ENCODE measurements at regions not wholly inside any gene's neighbourhood (a gene's known extent, or its start where the extent isn't known, plus 50 kb on each side); places are given as distances from the start of the nearest gene placed in this dataset.

DNA sequence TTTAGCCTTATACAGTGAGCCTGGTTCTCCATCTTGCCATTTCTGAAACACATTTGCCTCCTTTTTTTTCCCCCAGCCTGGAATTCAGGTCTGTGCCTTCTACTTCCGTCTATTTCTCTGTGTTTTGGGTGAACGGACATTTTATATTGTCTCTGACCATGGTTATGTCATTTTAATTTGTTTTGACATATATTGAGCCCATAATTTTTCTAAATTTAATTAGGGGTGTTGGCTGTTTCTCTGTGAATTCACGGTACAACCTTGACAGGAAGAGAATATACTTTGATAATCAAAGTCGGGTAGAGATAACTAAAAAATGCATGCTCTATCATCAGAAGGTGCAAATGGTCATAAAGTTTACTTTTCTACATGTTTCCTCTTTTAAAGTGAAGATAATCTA lies 361.4 kb downstream of the VGLL3 start:
- no peak for ATAC-seq
- no peak overlapping the region for H3K27ac ChIP-seq
- no peaks in the 10 kb centered on the region for H3K4me1 ChIP-seq
- H3K4me3 ChIP-seq, result no peak overlapping the region
- POLR2A ChIA-PET, result no interaction called here
- no peak overlapping the region for H3K4me2 ChIP-seq
- no peak for FAIRE-seq
- CTCF ChIA-PET, result no interaction called here
- DNase-seq (ENCODE audit: low read depth in 1 of 2, low spot score in 1 of 2), result no peak
- no peak for TF ChIP-seq EHMT2 (IDR thresholded peaks at IDR 0.05; ENCODE audit: low read depth)
- TF ChIP-seq CBX8 (IDR thresholded peaks at IDR 0.05), result no peak
- no peak for TF ChIP-seq HOXA7 (CRISPR knock-in tag; IDR thresholded peaks at IDR 0.05)
- TF ChIP-seq, protein P1, sequence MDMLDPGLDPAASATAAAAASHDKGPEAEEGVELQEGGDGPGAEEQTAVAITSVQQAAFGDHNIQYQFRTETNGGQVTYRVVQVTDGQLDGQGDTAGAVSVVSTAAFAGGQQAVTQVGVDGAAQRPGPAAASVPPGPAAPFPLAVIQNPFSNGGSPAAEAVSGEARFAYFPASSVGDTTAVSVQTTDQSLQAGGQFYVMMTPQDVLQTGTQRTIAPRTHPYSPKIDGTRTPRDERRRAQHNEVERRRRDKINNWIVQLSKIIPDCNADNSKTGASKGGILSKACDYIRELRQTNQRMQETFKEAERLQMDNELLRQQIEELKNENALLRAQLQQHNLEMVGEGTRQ (IDR thresholded peaks at IDR 0.05), result no peak
- no peak for TF ChIP-seq JUN (IDR thresholded peaks at IDR 0.05)
- no peak for TF ChIP-seq RNF2 (IDR thresholded peaks at IDR 0.05; ENCODE audit: borderline replicate concordance, low read depth)
- TF ChIP-seq RAD21 (conservative IDR thresholded peaks at IDR 0.05 in 1 of 2, IDR thresholded peaks at IDR 0.05 in 1 of 2), result no peak
- TF ChIP-seq HOXB5 (CRISPR knock-in tag; IDR thresholded peaks at IDR 0.05), result no peak
- no peak for TF ChIP-seq RCOR1 (IDR thresholded peaks at IDR 0.05; ENCODE audit: low read depth, low read length)
- no peak for TF ChIP-seq MYC (IDR thresholded peaks at IDR 0.05; ENCODE audit: borderline replicate concordance, low read length)
- no peak for TF ChIP-seq JUNB (IDR thresholded peaks at IDR 0.05)
- TF ChIP-seq HEYL (CRISPR knock-in tag; IDR thresholded peaks at IDR 0.05), result no peak
- no peak for TF ChIP-seq CBX2 (IDR thresholded peaks at IDR 0.05; ENCODE audit: borderline replicate concordance, low read depth)
- TF ChIP-seq, protein P2, sequence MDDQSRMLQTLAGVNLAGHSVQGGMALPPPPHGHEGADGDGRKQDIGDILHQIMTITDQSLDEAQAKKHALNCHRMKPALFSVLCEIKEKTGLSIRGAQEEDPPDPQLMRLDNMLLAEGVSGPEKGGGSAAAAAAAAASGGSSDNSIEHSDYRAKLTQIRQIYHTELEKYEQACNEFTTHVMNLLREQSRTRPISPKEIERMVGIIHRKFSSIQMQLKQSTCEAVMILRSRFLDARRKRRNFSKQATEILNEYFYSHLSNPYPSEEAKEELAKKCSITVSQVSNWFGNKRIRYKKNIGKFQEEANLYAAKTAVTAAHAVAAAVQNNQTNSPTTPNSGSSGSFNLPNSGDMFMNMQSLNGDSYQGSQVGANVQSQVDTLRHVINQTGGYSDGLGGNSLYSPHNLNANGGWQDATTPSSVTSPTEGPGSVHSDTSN (IDR thresholded peaks at IDR 0.05), result no peak
- no peak for TF ChIP-seq EHF (CRISPR knock-in tag; IDR thresholded peaks at IDR 0.05)
- no peak for TF ChIP-seq TFCP2L1 (CRISPR knock-in tag; IDR thresholded peaks at IDR 0.05)
- no peak for TF ChIP-seq FOSL2 (IDR thresholded peaks at IDR 0.05)
- TF ChIP-seq FOSL2 (CRISPR knock-in tag; IDR thresholded peaks at IDR 0.05), result no peak
- no peak for TF ChIP-seq NPAS2 (CRISPR knock-in tag; IDR thresholded peaks at IDR 0.05; ENCODE audit: borderline replicate concordance)
- no peak for TF ChIP-seq SMC3 (IDR thresholded peaks at IDR 0.05)
- TF ChIP-seq FOSB (CRISPR knock-in tag; IDR thresholded peaks at IDR 0.05), result no peak
- 9% methylated on average over 4 of the region's 4 CpGs for WGBS (ENCODE audit: missing lambda C conversion rate)
- no peaks in the 10 kb centered on the region for H3K9me3 ChIP-seq

DNA sequence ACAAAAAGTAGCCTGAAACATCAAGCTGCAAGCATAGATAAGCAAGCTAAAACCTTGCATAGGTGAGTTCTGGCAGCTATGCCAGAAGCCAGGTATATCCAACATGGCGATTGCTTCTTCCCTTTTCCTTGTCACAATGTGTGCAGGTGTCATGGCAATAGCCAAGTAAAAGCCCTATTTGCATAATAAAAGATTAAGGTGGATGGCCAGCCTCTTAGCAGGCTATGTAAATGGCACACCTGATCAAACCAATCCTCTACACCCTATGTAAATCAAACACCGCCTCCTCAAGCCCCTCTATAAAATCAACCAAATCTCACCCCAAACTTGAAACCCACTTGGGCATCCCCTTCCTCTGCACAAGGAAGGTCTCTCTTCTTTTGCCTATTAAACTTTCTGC lies 366.8 kb downstream of the VGLL3 start:
- ATAC-seq (no peak), FAIRE-seq (no peak), DNase-seq (ENCODE audit: low read depth in 1 of 2, low spot score in 1 of 2) (no peak)
- CTCF ChIA-PET, result no interaction called here
- Histone ChIP-seq H3K4me2 (no peak overlapping the region), H3K9me3 (no peaks in the 10 kb centered on the region), H3K4me1 (no peaks in the 10 kb centered on the region), H3K4me3 (no peak overlapping the region), H3K27ac (no peak overlapping the region)
- POLR2A ChIA-PET, result no interaction called here
- TF ChIP-seq HOXB13 (CRISPR knock-in tag; IDR thresholded peaks at IDR 0.05; ENCODE audit: low read depth) (no peak), CBX2 (IDR thresholded peaks at IDR 0.05; ENCODE audit: borderline replicate concordance, low read depth) (no peak), NFE2L2 (conservative IDR thresholded peaks at IDR 0.05; ENCODE audit: low read length) (no peak)
- TF ChIP-seq, protein P3, sequence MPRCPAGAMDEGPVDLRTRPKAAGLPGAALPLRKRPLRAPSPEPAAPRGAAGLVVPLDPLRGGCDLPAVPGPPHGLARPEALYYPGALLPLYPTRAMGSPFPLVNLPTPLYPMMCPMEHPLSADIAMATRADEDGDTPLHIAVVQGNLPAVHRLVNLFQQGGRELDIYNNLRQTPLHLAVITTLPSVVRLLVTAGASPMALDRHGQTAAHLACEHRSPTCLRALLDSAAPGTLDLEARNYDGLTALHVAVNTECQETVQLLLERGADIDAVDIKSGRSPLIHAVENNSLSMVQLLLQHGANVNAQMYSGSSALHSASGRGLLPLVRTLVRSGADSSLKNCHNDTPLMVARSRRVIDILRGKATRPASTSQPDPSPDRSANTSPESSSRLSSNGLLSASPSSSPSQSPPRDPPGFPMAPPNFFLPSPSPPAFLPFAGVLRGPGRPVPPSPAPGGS (IDR thresholded peaks at IDR 0.05), result no peak
- 24% methylated on average over 2 of the region's 2 CpGs for WGBS (ENCODE audit: missing lambda C conversion rate)

DNA sequence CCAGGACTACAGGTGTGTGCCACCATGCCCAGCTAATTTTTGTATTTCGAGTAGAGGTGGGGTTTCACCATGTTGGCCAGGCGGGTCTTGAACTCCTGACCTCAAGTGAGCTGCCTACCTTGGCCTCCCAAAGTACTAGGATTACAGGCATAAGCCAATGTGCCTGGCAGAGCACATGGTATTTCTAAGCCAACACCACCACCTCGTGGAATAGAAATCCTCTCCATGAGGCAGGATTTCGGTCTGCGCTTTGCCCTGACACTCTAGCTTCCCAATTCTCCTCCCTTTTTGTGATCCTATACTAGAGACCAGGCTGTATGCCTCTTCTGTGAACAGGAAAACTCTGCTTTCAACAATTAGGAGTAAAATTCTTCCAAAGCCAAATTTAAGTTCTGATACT lies 372.2 kb downstream of the VGLL3 start:
- ATAC-seq, result no peak
- 33% methylated on average over 5 of the region's 5 CpGs for WGBS (ENCODE audit: missing lambda C conversion rate)
- POLR2A ChIA-PET, result no interaction called here

More for the DNA sequence above, 372.2 kb downstream of the VGLL3 start:
- DNase-seq (ENCODE audit: low read depth in 1 of 2, low spot score in 1 of 2) (no peak), FAIRE-seq (no peak)
- Histone ChIP-seq H3K27ac (no peak overlapping the region), H3K4me2 (no peak overlapping the region), H3K4me1 (no peaks in the 10 kb centered on the region), H3K9me3 (no peaks in the 10 kb centered on the region), H3K4me3 (no peak overlapping the region)
- 0 out of 5 replicates have a peak, but pooled peaks of 1 of the 2 experiments have one; percentile 6 for TF ChIP-seq RAD21 (conservative IDR thresholded peaks at IDR 0.05 in 1 of 2, IDR thresholded peaks at IDR 0.05 in 1 of 2)
- TF ChIP-seq ZFP36 (IDR thresholded peaks at IDR 0.05; ENCODE audit: borderline replicate concordance, partially characterized antibody), result no peak
- CTCF ChIA-PET, result no interaction called here

Data from A549 (cell line).